Endodermal cell (in vitro differentiated cells): ENCODE measurements at regions not wholly inside any gene's neighbourhood (a gene's known extent, or its start where the extent isn't known, plus 50 kb on each side); places are given as distances from the start of the nearest gene placed in this dataset.

Experiments used
- DNase-seq: peaks from one replicate; pipeline ENCODE4 v3.0.0-alpha.2; 2017
- H3K27ac ChIP-seq: 2 replicates; pipeline ENCODE4 v1.5.1; 2013; ENCODE audit warnings: mild to moderate bottlenecking, low read depth, low read length, moderate library complexity
- H3K27me3 ChIP-seq: 2 replicates; pipeline ENCODE4 v1.6.1; 2013; ENCODE audit warnings: mild to moderate bottlenecking, low read length, moderate library complexity; ENCODE audit not compliant: insufficient read depth, control insufficient read depth, poor library complexity, severe bottlenecking
- H3K36me3 ChIP-seq: 2 replicates; pipeline ENCODE4 v1.7.0; 2013; ENCODE audit warnings: mild to moderate bottlenecking, low read length, moderate library complexity; ENCODE audit not compliant: control insufficient read depth, insufficient read depth
- H3K4me1 ChIP-seq: one replicate; pipeline ENCODE4 v1.7.0; 2013; ENCODE audit warnings: low read length; ENCODE audit not compliant: control insufficient read depth, insufficient read depth
- H3K4me3 ChIP-seq: 2 replicates; pipeline ENCODE4 v1.5.1; 2013; ENCODE audit warnings: mild to moderate bottlenecking, low read length, moderate library complexity
- H3K9ac ChIP-seq: 2 replicates; pipeline ENCODE4 v1.6.1; 2013; ENCODE audit warnings: mild to moderate bottlenecking, low read length, moderate library complexity; ENCODE audit not compliant: poor library complexity, severe bottlenecking; ENCODE audit errors: extremely low read depth
- H3K9me3 ChIP-seq: 2 replicates; pipeline ENCODE4 v1.6.1; 2013; ENCODE audit warnings: mild to moderate bottlenecking, low read length, moderate library complexity; ENCODE audit not compliant: control insufficient read depth
- H3K27ac Mint-ChIP-seq: 2 replicates; pipeline ENCODE4 v1.8.0; 2020; ENCODE audit warnings: mixed read lengths
- H3K27me3 Mint-ChIP-seq: 2 replicates; pipeline ENCODE4 v1.8.0; 2021; ENCODE audit warnings: mild to moderate bottlenecking, mixed read lengths; ENCODE audit not compliant: insufficient read depth
- H3K36me3 Mint-ChIP-seq: 2 replicates; pipeline ENCODE4 v1.8.0; 2020; ENCODE audit warnings: low read depth, mixed read lengths
- H3K4me1 Mint-ChIP-seq: 2 replicates; pipeline ENCODE4 v1.8.0; 2020; ENCODE audit warnings: mixed read lengths
- H3K4me3 Mint-ChIP-seq: 2 replicates; pipeline ENCODE4 v1.8.0; 2020; ENCODE audit warnings: mild to moderate bottlenecking, moderate library complexity, mixed read lengths
- H3K9me3 Mint-ChIP-seq: 2 replicates; pipeline ENCODE4 v1.8.0; 2020; ENCODE audit warnings: mild to moderate bottlenecking, mixed read lengths
- WGBS, 2 experiments: methylation state at CpG; one replicate each; pipeline versions ENCODE4 v1.1.5 to v1.1.7; 2013; ENCODE audit warnings: missing lambda C conversion rate in 2 of 2, mixed read lengths in 1 of 2; ENCODE audit not compliant: insufficient coverage in 1 of 2, insufficient read length in 1 of 2; 5-methylcytosine and 5-hydroxymethylcytosine counted together
- TF ChIP-seq, protein P1 (sequence below): fragments of 200-600 bp; sonication (generic); conservative IDR thresholded peaks from 2 replicates; pipeline ENCODE4 v1.5.0; 2021; ENCODE audit warnings: antibody characterized with exemption, mild to moderate bottlenecking

DNA sequence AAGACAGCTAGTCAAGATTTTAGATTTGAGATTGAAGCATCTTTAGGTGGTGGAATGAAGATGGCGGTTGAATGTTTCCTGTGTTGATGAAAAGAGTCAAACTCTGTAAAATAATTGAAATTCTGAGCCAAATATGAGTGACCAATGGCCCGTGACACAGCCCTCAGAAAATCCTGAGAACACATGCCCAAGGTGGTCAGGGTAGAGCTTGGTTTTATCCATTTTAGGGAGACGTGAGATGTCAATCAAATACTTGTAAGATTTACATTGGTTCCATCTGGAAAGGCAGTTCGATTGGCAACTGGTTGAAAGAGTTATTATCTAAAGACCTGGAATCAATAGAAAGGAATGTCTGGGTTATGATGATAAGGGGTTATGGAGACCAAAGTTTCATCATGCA, 198.0 kb upstream of the AGAP1 start:
- TF ChIP-seq, protein P1, sequence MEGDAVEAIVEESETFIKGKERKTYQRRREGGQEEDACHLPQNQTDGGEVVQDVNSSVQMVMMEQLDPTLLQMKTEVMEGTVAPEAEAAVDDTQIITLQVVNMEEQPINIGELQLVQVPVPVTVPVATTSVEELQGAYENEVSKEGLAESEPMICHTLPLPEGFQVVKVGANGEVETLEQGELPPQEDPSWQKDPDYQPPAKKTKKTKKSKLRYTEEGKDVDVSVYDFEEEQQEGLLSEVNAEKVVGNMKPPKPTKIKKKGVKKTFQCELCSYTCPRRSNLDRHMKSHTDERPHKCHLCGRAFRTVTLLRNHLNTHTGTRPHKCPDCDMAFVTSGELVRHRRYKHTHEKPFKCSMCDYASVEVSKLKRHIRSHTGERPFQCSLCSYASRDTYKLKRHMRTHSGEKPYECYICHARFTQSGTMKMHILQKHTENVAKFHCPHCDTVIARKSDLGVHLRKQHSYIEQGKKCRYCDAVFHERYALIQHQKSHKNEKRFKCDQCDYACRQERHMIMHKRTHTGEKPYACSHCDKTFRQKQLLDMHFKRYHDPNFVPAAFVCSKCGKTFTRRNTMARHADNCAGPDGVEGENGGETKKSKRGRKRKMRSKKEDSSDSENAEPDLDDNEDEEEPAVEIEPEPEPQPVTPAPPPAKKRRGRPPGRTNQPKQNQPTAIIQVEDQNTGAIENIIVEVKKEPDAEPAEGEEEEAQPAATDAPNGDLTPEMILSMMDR: no peak
- Histone ChIP-seq H3K9ac (no peak overlapping the region), H3K27ac (no peak overlapping the region), H3K4me1 (no peaks in the 10 kb centered on the region), H3K27me3 (no peaks in the 10 kb centered on the region), H3K4me3 (no peak overlapping the region), H3K9me3 (no peaks in the 10 kb centered on the region), H3K36me3 (no peaks in the 10 kb centered on the region)
- DNase-seq: no peak
- Mint-ChIP-seq H3K27me3 (no peaks in the 10 kb centered on the region), H3K4me3 (no peak overlapping the region), H3K4me1 (no peaks in the 10 kb centered on the region), H3K27ac (no peak overlapping the region), H3K9me3 (peaks cover 5% of the 10 kb centered on the region), H3K36me3 (no peaks in the 10 kb centered on the region)
- 90 to 95% methylated on average over 4 of the region's 4 CpGs for WGBS, 2 experiments

DNA sequence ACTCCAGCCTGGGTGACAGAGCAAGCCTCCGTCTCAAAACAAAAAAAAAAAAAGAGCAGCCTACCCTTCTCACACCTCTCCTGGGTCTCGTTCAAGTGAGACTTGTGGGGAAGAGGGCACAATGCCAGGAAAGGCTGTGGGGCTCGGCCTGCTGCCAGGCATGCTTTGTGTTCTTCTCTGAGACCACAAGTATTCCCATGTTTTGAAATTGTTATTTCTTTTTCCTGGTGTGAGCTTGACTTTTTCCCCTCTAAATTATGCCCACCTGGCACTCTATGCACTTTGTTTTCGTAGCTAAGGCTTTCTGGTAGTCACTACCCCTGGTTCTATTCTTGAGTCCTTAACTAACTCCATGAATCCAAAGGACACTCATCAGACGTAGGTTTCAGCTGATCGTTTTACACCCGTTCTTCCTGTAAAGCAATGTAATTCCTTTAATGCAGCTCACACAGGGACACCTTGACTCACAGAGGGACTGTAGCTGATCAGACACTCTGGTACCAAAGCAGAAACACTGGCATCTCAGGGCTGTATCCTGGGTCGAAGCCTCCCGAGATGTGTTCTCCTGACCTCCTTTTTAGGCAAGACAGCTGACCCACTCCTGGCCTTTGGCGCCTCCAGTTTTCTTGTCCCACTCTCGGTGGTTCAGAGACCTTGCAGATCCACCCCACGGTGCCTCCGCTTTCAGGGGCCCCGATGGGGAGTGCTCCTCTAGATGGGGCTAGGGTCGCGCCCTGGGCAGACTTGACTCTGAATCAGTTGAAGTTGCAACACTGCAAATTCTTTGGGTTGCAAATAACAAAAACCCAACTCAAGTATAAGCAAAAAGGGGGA, 193.3 kb upstream of the AGAP1 start:
- Histone ChIP-seq H3K36me3 (no peaks in the 10 kb centered on the region), H3K9me3 (no peaks in the 10 kb centered on the region), H3K9ac (no peak overlapping the region), H3K27ac (no peak overlapping the region), H3K4me3 (no peak overlapping the region), H3K27me3 (no peaks in the 10 kb centered on the region), H3K4me1 (no peaks in the 10 kb centered on the region)
- Mint-ChIP-seq H3K27me3 (peaks cover 2% of the 10 kb centered on the region), H3K36me3 (no peaks in the 10 kb centered on the region), H3K27ac (no peak overlapping the region), H3K9me3 (peaks cover 5% of the 10 kb centered on the region), H3K4me1 (no peaks in the 10 kb centered on the region), H3K4me3 (no peak overlapping the region)
- WGBS, 2 experiments: 90 to 95% methylated on average over 8 to 16 of the region's 16 CpGs
- TF ChIP-seq, protein P1: no peak
- no peak for DNase-seq

DNA sequence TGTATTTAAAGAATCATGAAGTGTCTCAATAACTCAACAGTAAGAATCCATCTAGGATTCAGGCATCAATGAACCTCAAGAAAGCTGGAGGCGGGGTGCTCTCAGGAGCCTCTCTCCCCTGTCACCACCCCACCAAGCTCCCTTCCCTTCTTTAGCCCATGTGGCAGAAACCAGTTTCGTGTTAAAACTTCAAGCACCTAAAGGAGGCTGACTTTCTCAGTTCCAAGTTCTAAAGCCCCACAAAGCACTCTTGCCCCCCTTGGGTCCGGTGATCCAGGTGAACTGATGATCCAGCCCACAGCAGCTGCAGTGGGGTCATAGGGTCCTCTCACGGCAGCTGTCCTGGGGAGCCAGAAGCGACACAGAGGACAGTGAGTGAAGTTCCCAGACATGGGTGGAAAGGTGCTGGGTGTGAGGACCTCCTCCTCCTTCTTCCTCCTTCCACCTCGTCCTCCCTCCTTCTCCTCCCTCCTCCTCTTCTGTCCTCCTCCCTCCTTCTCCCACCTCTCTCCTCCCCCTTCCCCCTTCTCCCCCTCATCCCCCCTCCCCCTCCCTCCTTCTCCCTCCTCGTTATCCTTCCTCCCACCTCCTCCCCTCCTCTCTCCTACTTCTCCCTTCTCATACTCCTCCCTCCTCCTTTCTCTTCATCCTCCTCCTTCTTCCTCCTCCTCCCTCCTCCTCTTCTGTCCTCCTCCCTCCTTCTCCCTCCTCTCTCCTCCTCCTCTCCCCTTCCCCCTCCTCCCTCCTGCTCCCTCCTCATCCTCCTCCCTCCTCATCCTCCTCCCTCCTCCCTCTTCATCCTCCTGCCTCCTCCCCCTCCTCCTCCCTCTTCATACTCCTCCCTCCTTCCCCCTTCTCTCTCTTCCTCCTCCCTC, 192.4 kb upstream of the AGAP1 start:
- TF ChIP-seq, protein P1: no peak

More for the DNA sequence above, 192.4 kb upstream of the AGAP1 start:
- 80 to 100% methylated on average over 1 to 7 of the region's 7 CpGs for WGBS, 2 experiments
- no peaks in the 10 kb centered on the region for H3K36me3 Mint-ChIP-seq
- no peak for DNase-seq
- H3K9me3 Mint-ChIP-seq: peaks cover 8% of the 10 kb centered on the region
- Histone ChIP-seq H3K4me3 (no peak overlapping the region), H3K9me3 (no peaks in the 10 kb centered on the region), H3K9ac (no peak overlapping the region), H3K4me1 (no peaks in the 10 kb centered on the region), H3K27ac (no peak overlapping the region), H3K36me3 (no peaks in the 10 kb centered on the region), H3K27me3 (no peaks in the 10 kb centered on the region)
- no peaks in the 10 kb centered on the region for H3K4me1 Mint-ChIP-seq
- H3K27me3 Mint-ChIP-seq: peaks cover 4% of the 10 kb centered on the region
- no peak overlapping the region for H3K27ac Mint-ChIP-seq
- no peak overlapping the region for H3K4me3 Mint-ChIP-seq
